CD4-positive, alpha-beta T cell treated with Interleukin-1 beta for 1 hour (primary cell): ENCODE measurements at regions not wholly inside any gene's neighbourhood (a gene's known extent, or its start where the extent isn't known, plus 50 kb on each side); places are given as distances from the start of the nearest gene placed in this dataset.
"Not testable (repeated sequence)": the region's sequence is repeated elsewhere in the genome, so short reads cannot be mapped to it uniquely, and the experiment has no call there.

Experiments used
- DNase-seq, 2 donors: peaks; one replicate each; pipeline ENCODE4 v3.0.0-alpha.2; 2020 to 2022

DNA sequence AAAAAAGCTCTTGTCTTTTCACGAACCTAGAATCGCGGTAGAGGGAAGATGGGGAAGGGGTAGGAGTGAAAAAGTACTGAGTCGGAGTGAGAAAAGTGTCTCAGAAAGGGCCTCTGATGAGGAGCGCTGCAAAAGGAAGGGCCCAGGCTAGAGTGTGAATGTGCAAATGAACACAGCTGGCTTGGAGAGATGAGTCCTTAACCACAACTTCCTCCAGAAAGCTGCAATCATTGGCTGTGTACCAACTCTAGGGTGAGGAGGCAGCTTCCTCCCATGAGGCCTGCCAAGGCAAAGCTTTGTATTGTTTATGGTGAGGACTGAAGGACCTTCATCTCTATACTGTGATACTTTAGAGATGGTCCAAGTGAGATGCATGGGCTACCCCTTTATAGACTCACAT is 566.9 kb upstream of the ANO5 start:
- DNase-seq, result peak in 1 of 2 donors; percentile 59

DNA sequence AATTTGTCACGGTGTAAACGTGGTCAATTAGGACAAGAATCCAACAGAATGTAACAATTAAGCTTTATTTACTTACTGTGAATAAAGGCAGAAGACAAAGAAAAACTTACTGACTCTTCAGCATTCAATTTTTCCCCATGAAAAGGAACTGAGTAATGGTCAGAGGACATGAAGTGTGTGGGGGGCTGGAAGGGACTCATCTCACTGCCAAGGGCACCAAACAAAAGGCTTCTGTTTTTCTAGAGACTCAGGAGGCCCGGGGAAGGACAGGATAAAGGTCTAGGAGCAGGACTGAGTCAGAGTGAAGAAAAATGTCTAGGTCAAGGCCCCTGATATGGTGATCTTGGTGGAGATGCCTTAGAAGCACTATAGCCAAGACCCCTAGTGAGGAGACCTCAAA is 564.2 kb upstream of the ANO5 start:
- no peak for DNase-seq

DNA sequence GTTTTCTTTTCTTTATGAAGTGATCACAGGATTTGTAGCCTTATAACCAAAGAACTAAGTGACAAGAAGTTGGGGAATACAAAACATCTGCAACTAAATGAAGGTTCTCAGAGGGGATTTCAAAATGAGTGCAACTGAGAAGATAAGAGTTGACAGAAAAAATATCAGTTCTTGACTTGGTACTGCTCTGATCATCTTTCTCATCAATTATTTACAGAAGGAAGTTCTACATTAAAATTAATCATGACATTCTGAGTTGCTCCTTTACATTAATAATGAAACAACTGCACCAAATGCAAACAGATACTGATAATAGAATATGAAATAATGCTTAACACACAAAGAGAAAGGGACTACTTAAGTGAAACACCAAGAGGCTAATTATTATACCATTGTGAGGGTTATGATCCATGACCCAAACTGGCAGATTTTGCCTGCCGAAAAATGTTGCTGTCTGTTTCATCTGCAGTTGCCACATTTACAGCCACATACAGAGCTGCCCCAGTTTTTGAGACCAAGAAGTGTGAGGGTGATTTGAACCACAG is 561.9 kb upstream of the ANO5 start:
- DNase-seq, result no peak

DNA sequence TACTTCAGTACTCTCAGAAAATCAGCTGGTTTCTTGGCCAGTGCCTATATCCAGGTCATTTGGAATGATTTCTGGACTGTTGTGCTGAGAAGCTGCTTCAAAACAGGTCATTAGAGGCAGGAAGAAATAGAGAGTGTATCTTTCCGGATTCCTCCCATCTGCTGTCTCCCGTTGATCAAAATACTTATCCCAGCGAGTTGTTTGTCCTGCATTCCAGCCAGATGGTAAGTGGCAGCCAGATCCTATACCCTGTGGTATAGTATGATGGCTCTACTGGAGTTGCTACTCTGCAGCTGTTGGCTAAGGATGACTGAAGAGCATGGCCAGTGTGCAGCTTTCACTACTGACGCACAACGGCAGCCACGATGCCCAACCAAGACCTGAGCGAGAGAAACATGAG is 560.9 kb upstream of the ANO5 start:
- DNase-seq, result no peak

- DNase-seq, result no peak
Measured at GRCh38 chr11:21634491-21634890, 558.4 kb upstream of the ANO5 start.

- no peak for DNase-seq
Measured at GRCh38 chr11:21634956-21635355, 557.9 kb upstream of the ANO5 start.

GRCh38 chr11:21635394-21636145 is 557.3 kb upstream of the ANO5 start:
- no peak for DNase-seq

DNA sequence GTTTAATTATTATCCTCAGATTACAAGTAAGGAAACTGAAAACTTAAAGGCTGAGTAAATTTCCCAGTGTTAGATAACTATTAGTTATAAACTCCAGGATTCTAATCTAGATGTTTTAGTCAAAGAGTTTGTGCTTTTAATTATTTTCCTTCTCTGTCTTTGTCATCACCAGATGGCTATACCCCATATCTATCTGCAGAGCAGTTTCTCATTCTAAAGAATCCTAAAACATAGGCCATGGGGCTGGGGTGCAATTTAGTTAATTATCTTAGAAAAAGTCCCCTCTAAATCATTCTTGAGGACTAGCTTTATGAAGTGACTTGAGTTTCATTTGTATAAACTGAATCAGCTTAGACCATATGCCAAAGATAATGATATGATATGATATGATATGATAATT is 556.3 kb upstream of the ANO5 start:
- DNase-seq, result no peak

DNA sequence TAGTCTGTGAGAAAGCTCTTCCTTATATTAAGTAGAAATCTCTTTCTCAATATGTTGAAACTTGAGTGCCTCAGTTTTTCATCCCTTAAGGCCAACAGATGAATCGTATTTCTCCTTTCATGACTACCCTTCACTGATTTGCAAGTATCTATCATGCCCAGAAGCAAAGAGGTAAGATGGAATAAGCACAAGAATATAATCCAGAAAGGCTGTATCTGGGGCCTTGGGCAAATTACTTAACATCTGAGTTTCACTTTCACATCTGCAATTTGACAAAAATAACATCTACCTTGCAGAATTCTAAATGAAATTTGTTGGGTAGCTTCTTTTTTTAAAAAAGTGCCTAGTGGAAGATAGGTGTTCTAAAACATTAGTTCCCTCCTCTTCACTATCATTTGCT is 552.4 kb upstream of the ANO5 start:
- DNase-seq, result no peak

DNA sequence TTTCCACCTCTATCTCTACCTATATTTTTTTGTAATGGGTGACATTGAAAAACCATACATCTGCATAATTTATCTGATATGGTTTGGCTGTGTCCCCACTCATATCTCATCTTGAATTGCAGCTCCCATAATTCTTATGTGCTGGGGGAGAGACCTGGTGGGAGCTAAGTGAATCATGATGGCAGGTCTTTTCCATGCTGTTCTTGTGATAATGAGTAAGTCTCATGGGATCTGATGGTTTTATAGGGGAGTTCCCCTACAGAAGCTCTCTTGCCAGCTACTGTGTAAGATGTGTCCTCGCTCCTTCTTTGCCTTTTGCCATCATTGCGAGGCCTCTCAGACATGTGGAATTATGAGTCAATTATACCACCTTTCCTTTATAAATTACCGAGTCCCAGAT is 551.0 kb upstream of the ANO5 start:
- no peak for DNase-seq

DNA sequence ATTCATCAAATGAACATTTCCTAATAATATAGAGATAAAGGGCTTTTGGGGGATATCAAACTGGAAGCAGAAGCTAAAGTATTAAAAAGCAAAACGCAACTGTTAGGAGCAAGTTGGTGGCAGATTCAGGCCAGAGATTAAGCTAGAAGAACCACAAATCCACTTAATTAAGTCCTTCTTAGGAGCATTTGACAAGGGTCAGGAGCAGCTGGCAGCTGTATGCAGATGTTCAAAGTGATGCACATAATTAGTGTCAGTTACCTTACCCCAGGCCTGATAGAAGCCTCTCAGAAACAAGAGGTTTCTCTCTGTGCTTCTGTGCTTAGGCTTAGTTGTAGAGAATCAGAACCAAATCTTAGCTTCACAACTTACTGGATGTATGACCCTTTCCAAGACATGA is 546.5 kb upstream of the ANO5 start:
- no peak for DNase-seq

DNA sequence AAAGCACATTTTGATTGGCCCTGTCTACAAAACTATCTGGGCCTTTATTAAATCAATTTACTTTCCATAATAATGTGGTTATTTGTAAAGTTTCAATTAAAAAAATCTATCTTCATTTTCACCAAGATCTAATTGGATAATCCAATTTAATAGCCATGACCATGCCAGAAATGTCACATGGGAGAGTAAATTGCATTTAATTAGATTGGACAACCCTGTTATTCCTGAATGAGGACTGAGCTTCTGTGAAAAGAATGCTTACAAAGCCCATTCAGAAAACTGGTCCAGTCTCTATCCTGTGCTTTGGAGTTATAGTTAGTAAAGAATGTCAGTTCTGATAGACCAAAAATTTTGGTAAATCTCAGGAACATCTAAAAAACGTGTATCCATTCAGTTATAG is 541.9 kb upstream of the ANO5 start:
- DNase-seq, result no peak

DNA sequence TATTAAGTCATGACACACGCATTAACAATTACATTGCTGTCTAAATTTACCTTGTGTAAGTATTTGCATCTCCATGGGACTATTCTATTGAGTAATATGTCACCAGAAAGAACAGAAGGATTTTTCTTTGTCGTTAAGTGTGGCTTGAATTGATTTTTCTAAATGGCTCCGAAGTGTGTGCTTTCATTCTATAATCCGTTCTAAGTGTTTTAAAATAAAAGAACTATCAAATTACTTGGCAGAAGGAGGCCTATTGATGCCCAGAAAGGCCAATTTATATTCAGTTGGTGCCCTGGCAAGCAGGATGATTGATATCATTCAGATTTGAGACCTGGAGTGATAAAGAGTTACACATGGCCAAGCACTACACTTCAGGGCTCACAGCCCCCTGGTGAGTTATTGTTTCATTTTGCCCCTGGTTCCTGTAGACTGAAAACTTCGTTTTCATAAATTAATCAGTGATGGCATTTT is 538.9 kb upstream of the ANO5 start:
- DNase-seq, result no peak

DNA sequence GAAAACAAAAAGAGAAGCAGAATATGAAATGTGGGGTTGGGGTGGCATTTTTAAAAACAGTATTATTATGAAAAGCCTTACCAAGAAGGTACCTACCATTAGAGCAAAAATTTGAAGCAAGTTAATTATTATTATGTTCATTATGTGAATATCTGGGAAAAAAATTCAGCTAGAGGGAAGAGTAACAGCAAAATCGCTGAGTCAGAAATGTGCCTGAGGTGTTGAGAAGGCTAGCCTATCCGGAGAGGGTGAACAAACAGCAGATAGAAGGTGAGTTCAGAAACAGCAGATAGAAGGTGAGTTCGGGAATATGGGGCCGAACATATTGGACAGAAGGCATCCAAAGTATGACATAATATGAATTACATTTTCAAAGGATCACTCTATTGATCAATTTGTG is 536.8 kb upstream of the ANO5 start:
- no peak for DNase-seq

- no peak for DNase-seq
Measured at GRCh38 chr11:21658654-21659193, 534.2 kb upstream of the ANO5 start.

DNA sequence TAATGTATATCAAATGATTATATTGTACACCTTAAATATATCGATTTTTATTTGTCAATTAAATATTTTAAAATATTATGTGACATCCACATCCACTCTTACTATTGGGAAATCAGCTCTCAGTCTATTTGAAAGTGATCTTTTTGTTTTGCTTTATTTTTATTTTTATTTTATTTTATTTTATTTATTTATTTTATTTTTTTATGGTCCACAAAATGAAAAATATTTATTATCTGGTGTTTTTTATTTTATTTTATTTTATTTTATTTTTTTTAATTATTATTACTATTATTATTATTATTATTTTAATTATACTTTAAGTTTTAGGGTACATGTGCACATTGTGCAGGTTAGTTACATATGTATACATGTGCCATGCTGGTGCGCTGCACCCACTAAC is 533.5 kb upstream of the ANO5 start:
- DNase-seq, result not testable (repeated sequence)

GRCh38 chr11:21659961-21660360 is 532.9 kb upstream of the ANO5 start:
- no peak for DNase-seq

DNA sequence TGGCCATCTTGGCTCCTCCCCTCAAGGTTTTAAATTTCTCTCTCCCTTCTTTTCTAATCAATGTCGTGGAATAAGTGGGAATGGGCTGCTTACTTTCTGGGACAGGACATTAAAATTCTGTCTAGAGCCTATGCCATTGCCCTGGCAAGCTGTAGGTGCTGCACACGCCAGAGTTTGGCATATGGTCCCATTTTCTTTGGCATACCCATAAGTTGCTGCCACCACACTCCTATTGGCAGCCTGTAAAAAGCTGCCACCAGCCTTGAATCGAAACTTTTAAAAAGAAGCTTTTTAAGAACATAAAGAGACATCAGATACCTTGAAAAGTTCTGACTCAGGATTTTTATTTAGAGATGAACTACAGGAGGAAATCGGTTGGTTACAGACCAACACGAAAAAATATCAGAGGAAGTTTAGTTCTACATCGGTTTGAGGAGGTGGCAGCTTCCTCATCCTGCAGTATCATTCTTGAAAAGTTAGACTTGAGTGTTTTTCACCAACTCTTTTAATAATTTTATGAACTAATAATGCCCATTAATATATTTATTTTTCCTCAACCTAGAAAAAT is 517.8 kb upstream of the ANO5 start:
- DNase-seq, result no peak

DNA sequence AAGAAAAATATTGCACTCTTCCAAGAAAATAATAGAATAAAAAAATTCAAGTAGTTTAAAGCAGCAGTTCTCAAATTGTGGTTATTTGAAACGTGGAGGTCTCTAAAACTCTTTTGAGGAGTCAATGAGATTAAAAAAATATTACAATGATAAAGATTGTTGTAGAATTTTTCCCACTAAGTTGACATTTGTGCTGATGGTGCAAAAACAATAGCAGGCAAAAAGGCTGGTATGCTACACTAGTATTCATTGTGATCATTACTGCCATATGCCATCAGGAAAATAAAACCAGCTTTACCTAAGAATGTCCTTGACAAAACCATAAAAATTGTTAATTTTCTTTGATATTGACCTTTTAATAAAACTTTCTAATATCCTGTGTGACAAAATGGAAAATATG is 505.2 kb upstream of the ANO5 start:
- no peak for DNase-seq

DNA sequence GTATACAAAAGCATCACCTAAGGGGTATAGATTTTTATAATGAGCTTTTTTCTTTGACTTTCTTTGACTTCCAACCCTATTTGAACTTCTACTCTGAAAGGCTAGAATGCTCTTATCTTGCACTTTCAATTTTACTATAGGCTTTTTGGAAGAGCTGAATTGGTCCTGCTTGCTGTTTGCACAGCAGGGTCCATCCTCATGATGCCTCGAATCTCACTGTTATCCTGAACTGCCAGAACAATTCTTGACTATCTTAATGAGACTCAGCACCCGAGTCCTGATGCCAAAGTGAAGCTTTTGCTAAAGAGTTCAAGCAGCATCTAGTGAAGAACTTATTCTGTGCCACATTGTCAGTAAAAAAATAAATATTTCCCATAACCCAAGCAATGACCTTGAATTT is 488.3 kb upstream of the ANO5 start:
- no peak for DNase-seq

- no peak for DNase-seq
Measured at GRCh38 chr11:21707116-21707739, 485.7 kb upstream of the ANO5 start.

GRCh38 chr11:21710809-21711208 is 482.1 kb upstream of the ANO5 start:
- DNase-seq, result no peak

GRCh38 chr11:21711341-21711740 is 481.5 kb upstream of the ANO5 start:
- DNase-seq, result no peak

DNA sequence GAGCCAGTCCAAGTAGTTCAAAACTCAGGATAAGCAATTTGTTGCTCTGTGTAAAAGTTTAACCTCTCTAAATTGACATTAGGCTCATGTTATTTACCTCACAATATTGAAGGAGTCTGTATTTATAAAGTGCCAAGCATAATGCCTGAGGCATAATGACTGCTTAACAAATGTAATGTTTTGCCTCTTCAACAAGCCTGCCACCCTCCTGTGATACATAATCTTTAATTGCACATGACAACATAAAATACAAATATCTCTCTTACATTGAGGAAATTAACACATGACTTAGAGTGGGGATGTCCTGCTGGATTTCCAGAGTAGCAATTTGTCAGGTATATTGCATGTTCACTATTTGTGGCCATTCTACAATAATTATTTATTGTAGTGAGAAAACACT is 469.2 kb upstream of the ANO5 start:
- no peak for DNase-seq
